ENCODE measurements at regions not wholly inside any gene's neighbourhood (a gene's known extent, or its start where the extent isn't known, plus 50 kb on each side); places are given as distances from the start of the nearest gene placed in this dataset.

DNA sequence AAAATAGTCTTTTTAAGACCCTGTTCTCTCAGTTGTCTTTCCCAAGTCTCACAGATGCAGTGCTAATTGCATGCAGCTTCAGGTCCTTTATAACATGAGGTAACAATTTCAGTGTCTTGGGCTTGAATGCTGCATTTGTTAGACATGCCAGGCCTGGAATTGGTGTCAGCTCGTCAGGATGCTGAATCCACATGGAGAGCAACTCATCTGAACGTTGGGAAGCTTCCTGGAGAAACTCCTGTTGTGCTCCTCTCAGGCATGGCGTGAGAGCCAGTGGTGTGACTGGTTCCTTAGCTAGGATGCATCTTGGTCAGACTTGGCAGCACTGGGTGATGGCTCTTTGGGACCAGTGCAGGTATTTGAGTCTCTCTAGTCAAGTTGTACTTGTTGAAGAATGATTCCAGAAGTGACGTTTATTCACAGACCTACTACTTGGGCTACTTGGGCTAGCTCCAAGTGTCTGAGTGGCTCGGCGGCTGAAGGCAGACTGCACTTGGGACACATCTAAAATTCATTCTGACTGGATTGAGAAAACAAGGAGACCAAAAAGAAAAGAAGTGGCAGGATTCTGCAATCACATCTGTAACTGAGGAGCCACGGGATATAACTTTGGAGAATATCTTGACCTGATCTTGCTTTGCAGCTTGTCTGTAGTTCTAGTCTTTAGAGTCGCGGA, 134.8 kb upstream of the ARHGAP5 start:
- in situ Hi-C loops (cut with HindIII; ENCODE audit: low pct_ligation_motif_present, low pct_unique_long_range_greater_than_20kb, low sequenced_read_pairs) = no loop called here
- DNase-seq = no peak

DNA sequence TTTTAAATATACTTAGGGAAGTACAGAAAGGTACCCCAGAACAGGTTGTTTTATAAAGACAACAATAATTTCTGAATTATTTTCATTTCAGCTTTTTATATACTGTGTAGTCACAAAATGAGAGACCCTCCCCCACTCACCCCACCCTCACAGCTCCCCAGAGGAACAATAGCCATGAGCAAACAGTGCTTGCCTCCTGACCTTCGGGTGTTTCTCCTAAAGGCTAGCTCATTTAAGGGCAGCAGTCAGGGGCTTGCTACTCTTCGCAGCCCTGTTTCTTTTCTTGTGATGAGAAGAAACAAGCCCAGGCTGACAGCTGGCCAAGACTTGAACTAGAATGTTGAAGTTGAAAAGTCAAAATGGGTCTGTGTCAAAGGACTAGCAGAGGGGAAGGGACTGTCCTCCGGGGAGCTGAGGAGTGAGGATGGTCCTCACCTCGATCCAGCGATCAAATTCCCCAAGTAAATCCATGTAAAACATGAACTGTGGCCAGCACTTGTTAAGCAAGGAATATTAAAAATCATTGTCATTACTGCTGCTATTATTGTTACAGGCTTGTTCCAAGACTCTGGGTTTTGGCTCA, 133.8 kb upstream of the ARHGAP5 start:
- in situ Hi-C loops (cut with HindIII; ENCODE audit: low pct_ligation_motif_present, low pct_unique_long_range_greater_than_20kb, low sequenced_read_pairs) = no loop called here
- no peak for DNase-seq

GRCh38 chr14:31943861-31944255, 133.2 kb upstream of the ARHGAP5 start:
- in situ Hi-C loops (cut with HindIII; ENCODE audit: low pct_ligation_motif_present, low pct_unique_long_range_greater_than_20kb, low sequenced_read_pairs) = no loop called here
- DNase-seq = no peak

GRCh38 chr14:31944256-31945073, 132.6 kb upstream of the ARHGAP5 start:
- in situ Hi-C loops (cut with HindIII; ENCODE audit: low pct_ligation_motif_present, low pct_unique_long_range_greater_than_20kb, low sequenced_read_pairs) = no loop called here
- no peak for DNase-seq

DNA sequence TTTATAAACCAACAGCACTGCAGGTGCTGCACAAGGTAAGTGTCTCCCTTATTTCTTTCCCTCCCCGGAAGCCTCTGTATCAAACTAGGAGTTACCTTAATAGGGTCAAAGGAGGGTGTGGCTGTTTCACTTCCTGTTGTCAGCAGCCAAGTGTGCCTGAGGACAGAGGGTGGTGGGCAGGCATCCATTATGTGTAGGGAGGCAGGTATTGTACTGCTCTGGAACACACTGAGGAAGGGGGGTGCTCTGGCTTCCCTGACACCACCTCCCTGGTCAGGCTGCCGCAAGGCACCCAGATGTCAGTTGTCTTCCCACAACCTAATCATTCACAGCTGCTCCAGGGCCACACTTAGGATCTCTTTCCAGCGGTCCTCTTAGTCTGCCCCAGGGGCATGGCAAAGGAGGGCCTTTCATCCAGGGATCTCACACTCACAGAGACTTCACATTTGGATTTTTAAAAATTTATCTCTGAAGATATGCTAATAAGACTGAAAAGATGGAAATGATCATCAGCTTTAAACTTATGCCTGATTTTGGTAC, 132.0 kb upstream of the ARHGAP5 start:
- DNase-seq = no peak
- in situ Hi-C loops (cut with HindIII; ENCODE audit: low pct_ligation_motif_present, low pct_unique_long_range_greater_than_20kb, low sequenced_read_pairs) = no loop called here

GRCh38 chr14:31945701-31946100, 131.4 kb upstream of the ARHGAP5 start:
- in situ Hi-C loops (cut with HindIII; ENCODE audit: low pct_ligation_motif_present, low pct_unique_long_range_greater_than_20kb, low sequenced_read_pairs) = no loop called here
- no peak for DNase-seq

GRCh38 chr14:31947076-31947475, 130.0 kb upstream of the ARHGAP5 start:
- in situ Hi-C loops (cut with HindIII; ENCODE audit: low pct_ligation_motif_present, low pct_unique_long_range_greater_than_20kb, low sequenced_read_pairs) = no loop called here
- DNase-seq = no peak

DNA sequence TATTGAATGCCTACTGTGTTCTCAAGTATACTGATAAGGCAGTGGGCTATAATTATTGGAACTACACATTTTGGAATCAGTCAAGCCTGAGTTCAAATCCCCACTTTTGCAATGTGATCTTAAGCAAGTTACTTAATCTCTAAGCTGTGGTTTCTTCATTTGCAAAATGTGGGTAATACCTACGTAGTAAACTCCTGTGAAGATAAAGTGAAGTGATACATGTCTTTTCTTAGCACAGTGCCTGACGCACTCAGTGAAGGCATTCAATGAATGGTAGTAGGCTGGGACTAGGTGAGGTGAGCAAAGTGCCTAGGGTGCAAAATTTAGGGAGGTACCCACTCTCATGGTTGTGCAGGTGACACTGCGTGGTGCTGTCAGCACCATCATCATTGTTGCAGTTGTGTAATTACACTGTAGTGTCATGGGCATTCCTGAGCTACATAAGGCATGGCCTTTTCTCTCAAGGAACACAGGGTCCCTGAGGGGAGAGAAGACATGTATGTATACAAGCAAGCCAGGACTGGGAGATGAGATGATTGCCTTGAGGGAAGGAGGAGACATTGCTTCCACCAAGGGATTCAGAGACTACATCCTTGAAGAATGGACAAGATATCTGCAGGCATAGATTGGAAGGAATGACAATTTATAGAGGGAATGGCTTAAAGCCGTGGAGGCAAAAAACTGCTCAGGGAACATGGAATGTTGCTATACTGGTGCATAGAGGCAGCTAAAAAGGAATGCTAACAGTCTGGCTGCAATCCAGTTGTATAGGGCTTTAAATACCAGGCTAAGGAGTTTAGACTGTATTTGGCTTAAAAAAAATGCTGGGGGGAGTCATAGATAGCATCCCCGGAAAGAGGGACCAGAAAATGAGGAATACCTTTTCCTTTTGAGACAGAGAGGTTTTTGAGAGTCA, 129.2 kb upstream of the ARHGAP5 start:
- in situ Hi-C loops (cut with HindIII; ENCODE audit: low pct_ligation_motif_present, low pct_unique_long_range_greater_than_20kb, low sequenced_read_pairs) = no loop called here
- DNase-seq = no peak

DNA sequence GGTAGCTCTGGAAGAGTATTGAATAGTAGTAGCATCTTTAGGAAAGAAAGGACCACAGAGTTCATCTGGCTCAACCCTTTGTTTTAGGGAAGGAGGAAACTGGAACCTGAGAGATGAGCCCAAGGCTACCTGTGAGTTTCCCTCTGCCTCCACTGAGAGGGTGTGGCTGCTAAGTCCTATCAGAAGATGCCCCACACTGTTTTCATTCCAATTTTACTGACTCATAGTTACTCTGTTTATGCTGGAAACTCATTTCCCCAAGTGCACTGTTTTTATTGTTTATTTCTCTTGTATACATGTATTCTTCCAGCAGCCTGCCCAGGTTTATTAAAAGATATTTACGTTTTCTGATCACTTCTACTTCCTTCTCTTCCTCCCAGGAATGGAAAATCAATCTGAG, 127.4 kb upstream of the ARHGAP5 start:
- DNase-seq = no peak

GRCh38 chr14:31950331-31950730, 126.8 kb upstream of the ARHGAP5 start:
- no peak for DNase-seq
- in situ Hi-C loops (cut with HindIII; ENCODE audit: low pct_ligation_motif_present, low pct_unique_long_range_greater_than_20kb, low sequenced_read_pairs) = no loop called here

More for the DNA sequence above, 127.4 kb upstream of the ARHGAP5 start:
- in situ Hi-C loops (cut with HindIII; ENCODE audit: low pct_ligation_motif_present, low pct_unique_long_range_greater_than_20kb, low sequenced_read_pairs) = no loop called here

DNA sequence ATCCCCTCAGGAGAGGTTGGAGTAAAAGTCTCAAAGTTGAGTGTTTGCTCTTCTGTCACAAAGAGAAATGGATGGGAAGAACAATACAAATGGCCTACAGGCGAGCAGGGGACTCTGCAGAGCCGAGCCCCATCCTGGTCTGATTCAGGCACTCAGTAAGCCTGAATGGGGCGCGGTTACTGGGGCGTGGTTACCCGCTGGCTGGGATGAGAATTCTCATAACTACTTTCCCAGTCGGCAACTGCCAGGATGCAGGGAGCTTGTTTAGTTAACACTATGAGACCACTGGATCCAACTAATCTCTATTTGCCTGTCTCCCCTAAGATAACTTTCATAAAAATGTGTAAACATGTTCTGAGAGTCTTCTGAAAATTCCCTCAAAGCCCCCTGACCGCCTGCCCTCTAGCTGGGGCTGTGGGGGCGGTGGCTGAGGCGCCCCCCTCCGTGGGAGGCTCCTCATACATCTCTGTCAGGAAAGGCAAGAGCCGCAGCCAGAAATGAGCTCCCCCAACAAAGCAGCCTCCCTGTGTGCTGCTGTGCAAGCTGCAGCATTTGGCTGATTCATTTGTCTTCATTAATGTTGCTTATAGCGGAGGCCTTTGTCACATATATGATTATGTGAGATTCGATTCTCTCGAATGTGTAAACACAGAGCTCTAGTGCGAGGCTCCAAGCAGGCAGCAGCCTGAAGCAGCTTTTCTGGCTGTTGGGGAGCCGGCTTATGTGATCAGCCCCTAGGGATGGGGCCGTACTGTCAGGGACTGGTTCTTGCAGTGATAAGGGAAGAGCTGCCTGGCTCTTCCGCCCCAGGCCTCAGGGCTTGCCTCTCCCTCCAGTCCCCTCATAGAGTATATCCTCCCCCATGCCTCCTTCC, 126.1 kb upstream of the ARHGAP5 start:
- in situ Hi-C loops (cut with HindIII; ENCODE audit: low pct_ligation_motif_present, low pct_unique_long_range_greater_than_20kb, low sequenced_read_pairs) = no loop called here
- DNase-seq = no peak

GRCh38 chr14:31951638-31951964, 125.5 kb upstream of the ARHGAP5 start:
- DNase-seq = no peak
- in situ Hi-C loops (cut with HindIII; ENCODE audit: low pct_ligation_motif_present, low pct_unique_long_range_greater_than_20kb, low sequenced_read_pairs) = no loop called here

DNA sequence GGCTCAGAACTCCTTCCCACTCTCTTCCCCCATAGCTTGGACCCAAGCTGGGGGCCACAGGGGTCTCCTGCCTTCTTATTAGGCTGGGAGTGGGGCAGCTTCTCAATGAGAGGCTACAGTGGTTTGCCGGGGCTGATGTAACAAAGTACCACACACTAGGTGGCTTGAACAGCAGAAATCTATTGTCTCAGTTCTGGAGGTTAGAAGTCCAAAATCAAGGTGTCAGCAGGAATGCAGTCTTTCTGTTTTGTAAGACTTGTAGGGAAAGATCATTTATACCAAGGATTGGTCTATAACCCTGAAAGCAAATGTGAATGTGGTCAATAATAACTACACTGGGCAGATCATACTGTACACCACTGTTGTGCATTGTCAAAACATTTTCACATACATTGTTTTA, 124.5 kb upstream of the ARHGAP5 start:
- in situ Hi-C loops (cut with HindIII; ENCODE audit: low pct_ligation_motif_present, low pct_unique_long_range_greater_than_20kb, low sequenced_read_pairs) = no loop called here
- no peak for DNase-seq

DNA sequence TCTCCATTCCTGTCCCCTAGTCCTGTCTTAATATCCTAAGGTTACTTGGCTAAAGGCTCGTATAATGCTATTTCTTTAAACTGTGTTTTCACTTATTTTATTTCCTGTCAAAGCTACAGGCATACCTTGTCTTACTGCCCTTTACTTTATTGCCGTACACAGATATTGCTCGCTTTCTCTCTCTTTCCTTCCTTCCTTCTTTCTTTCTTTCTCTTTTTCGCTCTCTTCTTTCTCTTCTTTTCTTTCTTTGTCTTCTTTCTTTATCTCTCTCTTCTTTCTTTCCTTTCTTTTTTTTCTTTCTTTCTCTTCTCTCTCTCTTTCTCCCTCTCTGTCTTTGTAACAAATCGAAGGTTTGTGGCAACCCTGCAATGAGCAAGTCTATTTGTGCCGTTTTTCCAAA, 123.9 kb upstream of the ARHGAP5 start:
- in situ Hi-C loops (cut with HindIII; ENCODE audit: low pct_ligation_motif_present, low pct_unique_long_range_greater_than_20kb, low sequenced_read_pairs) = no loop called here
- no peak for DNase-seq

DNA sequence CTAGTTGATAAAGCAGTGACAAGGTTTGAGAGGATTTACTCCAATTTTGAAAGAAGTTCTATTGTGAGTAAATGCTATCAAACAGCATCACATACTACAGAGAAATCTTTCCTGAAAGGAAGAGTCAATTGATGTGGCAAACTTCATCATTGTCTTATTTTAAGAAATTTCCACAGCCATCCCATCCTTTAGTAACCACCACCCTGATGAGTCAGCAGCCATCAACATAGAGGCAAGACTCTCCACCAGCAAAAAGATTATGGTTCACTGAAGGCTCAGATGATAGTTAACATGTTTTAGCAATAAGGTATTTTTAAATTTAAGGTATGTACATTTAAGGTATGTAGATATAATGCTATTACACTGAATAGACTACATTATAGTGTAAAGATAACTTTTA, 122.1 kb upstream of the ARHGAP5 start:
- in situ Hi-C loops (cut with HindIII; ENCODE audit: low pct_ligation_motif_present, low pct_unique_long_range_greater_than_20kb, low sequenced_read_pairs) = no loop called here
- DNase-seq = no peak

DNA sequence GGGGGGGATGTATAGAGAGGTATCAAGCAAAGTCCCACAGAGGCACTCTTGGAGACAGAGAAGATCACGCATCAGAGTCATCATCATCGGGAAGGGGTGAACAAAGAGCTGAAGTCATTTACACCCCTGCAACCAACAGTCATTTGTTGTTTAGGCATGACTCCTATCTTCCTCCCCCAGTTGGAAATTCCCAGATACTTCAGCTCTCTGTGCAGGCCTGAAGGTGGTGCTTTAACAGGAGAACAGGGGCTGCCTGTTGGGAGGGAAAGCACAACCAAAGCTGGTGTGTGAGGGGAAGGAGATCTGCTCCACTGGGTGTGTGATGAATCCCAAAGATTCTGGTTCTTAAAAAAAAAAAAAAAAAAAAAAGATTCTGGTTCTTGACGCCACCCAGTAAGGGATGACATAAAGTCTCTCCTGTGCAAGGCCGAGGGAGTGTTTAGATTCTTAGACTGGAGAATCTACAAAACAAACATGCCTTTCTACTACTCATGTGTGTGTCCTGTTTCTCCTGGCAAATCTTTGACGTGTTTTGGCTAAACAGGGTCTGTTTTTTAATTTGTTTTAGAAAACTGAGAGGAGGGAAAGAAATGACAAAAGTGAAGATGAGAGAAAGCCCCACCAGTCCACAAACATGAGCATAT, 121.0 kb upstream of the ARHGAP5 start:
- no peak for DNase-seq
- in situ Hi-C loops (cut with HindIII; ENCODE audit: low pct_ligation_motif_present, low pct_unique_long_range_greater_than_20kb, low sequenced_read_pairs) = no loop called here

DNA sequence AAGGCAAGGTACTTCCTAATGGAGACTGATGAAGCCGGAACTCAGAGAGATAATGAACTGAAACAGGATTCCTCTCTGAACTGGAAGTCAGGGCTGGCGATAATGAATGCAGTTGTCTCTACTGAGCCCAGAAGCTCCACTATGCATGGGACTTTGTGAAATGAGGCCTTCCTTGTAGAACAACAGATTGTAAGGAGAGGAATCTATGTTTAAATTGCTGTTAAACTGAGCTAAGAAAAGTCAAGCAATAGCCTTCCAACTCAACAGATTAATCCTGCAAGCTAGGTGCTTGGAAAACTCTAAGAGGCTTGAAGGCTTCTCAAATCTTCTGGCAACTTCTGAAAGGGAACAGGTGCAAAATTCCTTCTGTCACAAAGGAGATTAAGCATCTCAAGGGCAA, 119.5 kb upstream of the ARHGAP5 start:
- in situ Hi-C loops (cut with HindIII; ENCODE audit: low pct_ligation_motif_present, low pct_unique_long_range_greater_than_20kb, low sequenced_read_pairs) = no loop called here
- DNase-seq = no peak
